Skeletal muscle tissue (tissue), 3 donors: ENCODE measurements at regions not wholly inside any gene's neighbourhood (a gene's known extent, or its start where the extent isn't known, plus 50 kb on each side); places are given as distances from the start of the nearest gene placed in this dataset.

Experiments used
- H3K27ac ChIP-seq: one replicate; pipeline ENCODE4 v1.7.0; 2013; ENCODE audit warnings: mild to moderate bottlenecking, low read depth, low read length, inconsistent platforms
- H3K27me3 ChIP-seq, 3 donors: one replicate each; pipeline ENCODE4 v1.7.0; 2013; ENCODE audit warnings: low read length in 3 of 3; ENCODE audit not compliant: control insufficient read depth in 3 of 3, insufficient read depth in 3 of 3
- H3K36me3 ChIP-seq, 3 donors: one replicate each; pipeline ENCODE4 v1.7.0; 2013; ENCODE audit warnings: low read length in 3 of 3; ENCODE audit not compliant: control insufficient read depth in 3 of 3, insufficient read depth in 3 of 3
- H3K4me1 ChIP-seq, 3 donors: one replicate each; pipeline ENCODE4 v1.7.0; 2013; ENCODE audit warnings: low read length in 3 of 3, mild to moderate bottlenecking in 3 of 3; ENCODE audit not compliant: control insufficient read depth in 3 of 3, insufficient read depth in 3 of 3
- H3K4me3 ChIP-seq, 3 donors: one replicate each; pipeline ENCODE4 v1.7.0; 2013; ENCODE audit warnings: low read length in 3 of 3
- H3K9ac ChIP-seq, 3 donors: one replicate each; pipeline ENCODE4 v1.7.0; 2013; ENCODE audit warnings: low read length in 3 of 3, mild to moderate bottlenecking in 3 of 3, moderate library complexity in 2 of 3, low read depth in 1 of 3
- H3K9me3 ChIP-seq, 3 donors: one replicate each; pipeline ENCODE4 v1.7.0; 2013; ENCODE audit warnings: low read length in 3 of 3; ENCODE audit not compliant: control insufficient read depth in 3 of 3
- donor health status: Osteomylitis.

- Histone ChIP-seq H3K36me3 (no peaks in the 10 kb centered on the region), H3K27me3 (no peaks in the 10 kb centered on the region), H3K9me3 (no peaks in the 10 kb centered on the region), H3K27ac (no peak overlapping the region), H3K9ac (no peak overlapping the region), H3K4me1 (no peaks in the 10 kb centered on the region), H3K4me3 (no peak overlapping the region)
Measured at GRCh38 chr5:25056836-25057235, 412.1 kb upstream of the CDH10 start.

GRCh38 chr5:25033658-25034057 lies 388.9 kb upstream of the CDH10 start:
- Histone ChIP-seq H3K4me3 (no peak overlapping the region), H3K27me3 (no peaks in the 10 kb centered on the region), H3K9me3 (peaks cover 0 to 2% (median 0%) of the 10 kb centered on the region in 3 donors), H3K4me1 (no peaks in the 10 kb centered on the region), H3K36me3 (no peaks in the 10 kb centered on the region), H3K9ac (no peak overlapping the region), H3K27ac (no peak overlapping the region)

GRCh38 chr5:25029004-25029403 lies 384.2 kb upstream of the CDH10 start:
- Histone ChIP-seq H3K27me3 (no peaks in the 10 kb centered on the region), H3K9me3 (peaks cover 0 to 2% (median 0%) of the 10 kb centered on the region in 3 donors), H3K36me3 (no peaks in the 10 kb centered on the region), H3K4me3 (no peak overlapping the region), H3K9ac (no peak overlapping the region), H3K27ac (no peak overlapping the region), H3K4me1 (no peaks in the 10 kb centered on the region)

- H3K36me3 ChIP-seq = no peaks in the 10 kb centered on the region
- H3K27me3 ChIP-seq = no peaks in the 10 kb centered on the region
- peaks cover 0 to 2% (median 0%) of the 10 kb centered on the region in 3 donors for H3K9me3 ChIP-seq
- no peak overlapping the region for H3K9ac ChIP-seq
- no peaks in the 10 kb centered on the region for H3K4me1 ChIP-seq
- H3K27ac ChIP-seq = no peak overlapping the region
- H3K4me3 ChIP-seq = no peak overlapping the region
Measured at GRCh38 chr5:25027526-25027925, 382.7 kb upstream of the CDH10 start.

- H3K27ac ChIP-seq = no peak overlapping the region
- H3K4me3 ChIP-seq = no peak overlapping the region
- H3K27me3 ChIP-seq = no peaks in the 10 kb centered on the region
- no peaks in the 10 kb centered on the region for H3K4me1 ChIP-seq
- no peaks in the 10 kb centered on the region for H3K36me3 ChIP-seq
- no peak overlapping the region for H3K9ac ChIP-seq
- H3K9me3 ChIP-seq = peaks cover 0 to 2% (median 0%) of the 10 kb centered on the region in 3 donors
Measured at GRCh38 chr5:25027061-25027460, 382.3 kb upstream of the CDH10 start.

GRCh38 chr5:25025831-25026230 lies 381.1 kb upstream of the CDH10 start:
- no peaks in the 10 kb centered on the region for H3K27me3 ChIP-seq
- peaks cover 0 to 2% (median 0%) of the 10 kb centered on the region in 3 donors for H3K9me3 ChIP-seq
- no peak overlapping the region for H3K4me3 ChIP-seq
- H3K27ac ChIP-seq = no peak overlapping the region
- no peaks in the 10 kb centered on the region for H3K4me1 ChIP-seq
- H3K36me3 ChIP-seq = no peaks in the 10 kb centered on the region
- no peak overlapping the region for H3K9ac ChIP-seq

- Histone ChIP-seq H3K27me3 (no peaks in the 10 kb centered on the region), H3K27ac (no peak overlapping the region), H3K9me3 (no peaks in the 10 kb centered on the region), H3K36me3 (no peaks in the 10 kb centered on the region), H3K9ac (no peak overlapping the region), H3K4me3 (no peak overlapping the region), H3K4me1 (no peaks in the 10 kb centered on the region)
Measured at GRCh38 chr5:25020454-25020853, 375.7 kb upstream of the CDH10 start.

- H3K4me1 ChIP-seq = no peaks in the 10 kb centered on the region
- no peak overlapping the region for H3K9ac ChIP-seq
- no peak overlapping the region for H3K4me3 ChIP-seq
- no peak overlapping the region for H3K27ac ChIP-seq
- no peaks in the 10 kb centered on the region for H3K36me3 ChIP-seq
- H3K9me3 ChIP-seq = no peaks in the 10 kb centered on the region
- H3K27me3 ChIP-seq = no peaks in the 10 kb centered on the region
Measured at GRCh38 chr5:25009063-25009462, 364.3 kb upstream of the CDH10 start.

- H3K9ac ChIP-seq = no peak overlapping the region
- no peak overlapping the region for H3K27ac ChIP-seq
- H3K36me3 ChIP-seq = no peaks in the 10 kb centered on the region
- H3K4me1 ChIP-seq = no peaks in the 10 kb centered on the region
- no peaks in the 10 kb centered on the region for H3K9me3 ChIP-seq
- no peak overlapping the region for H3K4me3 ChIP-seq
- no peaks in the 10 kb centered on the region for H3K27me3 ChIP-seq
Measured at GRCh38 chr5:25006734-25007133, 362.0 kb upstream of the CDH10 start.

- no peaks in the 10 kb centered on the region for H3K27me3 ChIP-seq
- H3K4me3 ChIP-seq = no peak overlapping the region
- no peaks in the 10 kb centered on the region for H3K4me1 ChIP-seq
- no peak overlapping the region for H3K9ac ChIP-seq
- no peaks in the 10 kb centered on the region for H3K9me3 ChIP-seq
- H3K27ac ChIP-seq = no peak overlapping the region
- H3K36me3 ChIP-seq = no peaks in the 10 kb centered on the region
Measured at GRCh38 chr5:25006237-25006636, 361.5 kb upstream of the CDH10 start.

GRCh38 chr5:25005431-25005830 lies 360.7 kb upstream of the CDH10 start:
- no peaks in the 10 kb centered on the region for H3K9me3 ChIP-seq
- H3K9ac ChIP-seq = no peak overlapping the region
- no peaks in the 10 kb centered on the region for H3K36me3 ChIP-seq
- H3K4me3 ChIP-seq = no peak overlapping the region
- H3K27ac ChIP-seq = no peak overlapping the region
- no peaks in the 10 kb centered on the region for H3K4me1 ChIP-seq
- H3K27me3 ChIP-seq = no peaks in the 10 kb centered on the region
